GM21717 (cell line): ENCODE measurements at regions not wholly inside any gene's neighbourhood (a gene's known extent, or its start where the extent isn't known, plus 50 kb on each side); places are given as distances from the start of the nearest gene placed in this dataset.

ENCODE experiments used
- ATAC-seq: cut with Tn5 transposase; IDR thresholded peaks from one replicate; pipeline ENCODE4 v1.9.1; 2021; ENCODE audit warnings: mild to moderate bottlenecking, moderate library complexity; ENCODE audit not compliant: unreplicated experiment

DNA sequence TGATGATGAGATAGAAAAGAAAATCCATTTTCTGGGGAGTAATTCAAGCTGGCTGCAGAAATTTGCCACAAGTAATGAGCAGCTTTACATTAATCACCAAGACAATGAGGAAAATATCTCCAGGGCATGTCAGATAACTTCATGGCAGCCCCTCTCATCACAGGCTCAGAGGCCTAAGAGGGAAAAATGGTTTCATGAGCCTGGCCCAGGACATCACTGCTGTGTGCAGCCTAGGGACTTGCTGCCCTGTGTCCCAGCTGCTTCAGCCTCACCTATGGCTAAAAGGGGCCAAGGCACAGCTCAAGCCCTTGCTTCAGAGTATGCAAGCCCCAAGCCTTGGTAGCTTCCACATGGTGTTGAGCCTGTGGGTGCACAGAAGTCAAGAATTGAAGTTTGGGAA is 161.7 kb downstream of the OPA1 start:
- ATAC-seq: no peak

DNA sequence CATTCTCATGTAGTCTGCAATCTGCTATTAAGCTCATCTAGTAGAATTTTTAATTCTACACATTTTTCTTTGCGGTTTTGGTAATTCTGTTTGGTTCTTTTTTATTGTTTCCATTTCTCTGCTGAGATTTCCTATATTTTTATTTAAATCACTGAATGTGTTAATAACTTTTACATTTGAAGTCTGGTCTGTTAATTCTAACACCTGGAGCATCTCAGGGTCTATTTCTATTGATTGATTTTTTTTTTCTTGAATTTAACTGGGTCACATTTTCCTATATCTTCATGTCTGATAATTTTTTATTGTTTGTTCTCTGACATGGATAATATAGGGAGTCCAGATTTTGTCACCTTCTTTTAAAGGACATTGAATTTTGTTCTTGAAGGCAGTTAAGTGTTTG is 163.5 kb downstream of the OPA1 start:
- ATAC-seq: no peak

DNA sequence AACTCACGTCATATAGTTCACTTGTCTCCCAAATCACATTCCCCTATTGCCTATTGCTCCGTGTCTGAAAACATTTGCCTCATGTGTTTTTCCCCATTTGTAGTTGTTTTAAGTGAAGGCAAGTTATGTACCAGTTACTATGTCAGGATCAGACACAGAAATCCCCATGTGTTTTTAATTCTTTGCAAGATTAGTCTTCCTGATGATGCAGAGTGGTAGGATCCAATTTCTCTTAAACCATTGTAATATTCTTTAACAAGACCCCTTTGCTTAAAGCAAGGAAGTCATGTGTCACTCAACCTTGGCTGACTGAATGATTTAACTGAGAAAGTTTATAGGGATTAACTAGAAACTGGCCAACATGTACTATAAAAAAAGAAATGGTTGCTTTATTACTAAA is 164.4 kb downstream of the OPA1 start:
- no peak for ATAC-seq

- no peak for ATAC-seq
Observed at GRCh38 chr3:193761969-193762368, 169.0 kb downstream of the OPA1 start.

GRCh38 chr3:193762657-193763056 is 169.6 kb downstream of the OPA1 start:
- no peak for ATAC-seq

GRCh38 chr3:193764959-193765358 is 172.0 kb downstream of the OPA1 start:
- no peak for ATAC-seq

DNA sequence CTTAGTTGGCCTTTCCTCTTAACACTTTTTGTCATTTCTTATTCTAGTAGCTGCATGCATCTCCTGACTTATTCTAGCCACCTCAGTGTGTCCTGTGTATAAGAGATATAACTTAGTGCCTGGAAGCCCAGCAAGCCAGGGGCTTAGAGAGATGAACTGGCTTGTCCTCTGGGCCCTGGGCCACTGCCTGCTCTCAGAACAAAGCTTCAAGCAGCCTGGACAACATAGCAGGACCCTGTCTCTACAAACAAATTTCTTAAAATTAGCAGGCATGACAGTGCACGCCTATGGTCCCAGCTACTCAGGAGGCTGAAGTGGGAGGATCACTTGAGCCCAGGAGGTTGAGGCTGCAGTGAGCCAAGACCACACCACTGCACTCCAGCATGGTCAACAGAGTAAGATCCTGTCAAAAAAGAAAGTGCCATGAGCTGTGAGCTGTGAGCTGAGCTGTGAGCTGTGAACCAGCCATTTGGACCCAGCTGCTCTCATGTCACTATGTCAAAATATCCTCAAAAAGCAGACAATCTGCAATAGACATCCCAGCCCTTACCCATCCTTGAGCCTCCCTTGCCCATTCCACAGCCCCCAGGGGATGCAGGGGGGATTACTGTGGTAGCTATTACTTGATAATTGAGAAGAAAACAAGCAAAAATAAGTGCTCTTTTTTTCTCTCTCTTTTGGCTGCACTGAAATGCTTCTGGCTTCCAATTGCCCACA is 174.5 kb downstream of the OPA1 start:
- ATAC-seq: no peak

- ATAC-seq: no peak
Observed at GRCh38 chr3:193768070-193768394, 175.0 kb downstream of the OPA1 start.

GRCh38 chr3:193769437-193769836 is 176.4 kb downstream of the OPA1 start:
- ATAC-seq: no peak

GRCh38 chr3:193771011-193771652 is 178.1 kb downstream of the OPA1 start:
- no peak for ATAC-seq

DNA sequence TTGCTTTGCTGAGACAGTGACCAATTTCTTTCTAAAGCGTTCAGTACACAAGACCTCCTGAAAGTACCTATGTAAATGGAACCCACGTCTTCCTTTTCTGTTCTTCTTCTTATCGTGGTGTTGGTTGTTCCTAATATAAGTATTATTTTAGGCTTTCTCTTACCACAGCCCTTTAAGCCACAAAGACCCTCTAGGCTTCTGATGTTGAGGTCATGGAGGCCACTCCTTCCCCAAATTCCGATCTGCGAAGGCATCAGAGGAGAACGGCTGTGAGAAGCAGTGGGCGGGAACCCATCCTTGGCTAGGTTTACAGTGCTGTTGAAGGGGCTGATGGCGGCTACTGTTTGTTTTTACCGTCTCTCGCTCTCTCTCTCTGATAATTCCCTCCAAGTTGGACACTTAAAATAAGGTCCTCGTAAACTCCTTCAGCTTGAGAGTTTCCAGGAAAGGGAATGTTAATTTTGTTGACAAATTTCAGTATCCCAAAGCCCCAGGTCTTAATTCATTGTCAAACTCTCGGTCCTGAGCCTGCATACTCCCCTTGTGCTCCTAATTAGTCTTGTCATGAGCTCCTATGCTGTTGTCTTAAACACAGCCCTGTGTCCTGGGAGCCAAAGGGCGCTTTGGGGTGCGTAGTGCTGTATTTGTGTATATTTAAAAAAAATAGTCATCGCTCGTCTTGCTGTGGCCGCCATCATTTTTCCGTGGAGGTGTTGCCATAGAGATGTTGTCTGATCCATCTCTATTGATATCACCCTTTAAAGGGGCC is 178.8 kb downstream of the OPA1 start:
- no peak for ATAC-seq

GRCh38 chr3:193772422-193772763 is 179.4 kb downstream of the OPA1 start:
- ATAC-seq: no peak

DNA sequence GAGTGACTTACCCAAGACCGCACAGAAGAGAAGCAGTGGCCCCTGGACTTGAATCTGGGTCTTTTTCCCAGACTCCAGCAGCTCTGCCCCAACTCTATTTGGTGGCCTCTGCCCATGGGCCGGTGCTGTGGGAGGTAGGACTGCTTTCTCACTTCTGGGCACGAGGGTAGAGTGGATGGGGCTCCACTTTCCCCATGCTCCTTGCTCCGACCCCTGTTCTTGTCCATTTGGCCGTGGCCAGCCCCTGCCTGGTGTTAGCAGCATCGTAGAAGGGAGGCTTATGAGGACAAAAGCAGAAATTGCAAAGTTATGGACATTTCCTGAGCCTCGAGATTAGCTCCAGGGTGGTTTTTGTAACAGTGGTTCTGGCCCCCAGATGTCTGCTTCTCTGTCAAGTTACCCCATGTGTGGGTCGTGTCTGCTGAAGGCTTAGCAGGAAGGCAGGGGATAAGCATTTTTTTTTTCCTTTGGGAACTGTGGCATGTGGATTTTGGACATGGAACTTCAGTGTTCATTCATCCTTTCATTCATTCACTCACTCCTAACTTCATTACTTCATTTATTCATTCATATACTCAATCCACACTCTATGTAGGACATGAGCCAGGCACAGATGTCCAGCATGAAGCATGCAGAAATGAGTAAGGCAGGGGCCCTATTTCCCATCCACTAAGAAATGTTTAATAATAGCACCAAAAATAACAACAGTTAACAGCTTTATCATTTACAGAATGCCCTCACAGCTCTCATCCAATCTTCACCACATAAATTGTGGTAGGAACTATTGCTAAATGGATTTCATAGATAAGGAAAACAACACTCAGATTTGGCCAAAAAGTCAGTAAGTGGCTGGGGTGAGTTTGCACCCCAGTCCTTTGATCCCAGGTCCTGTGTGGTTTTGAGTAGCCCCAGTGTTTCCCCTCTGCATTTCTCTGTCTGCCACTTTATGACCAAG is 180.5 kb downstream of the OPA1 start:
- no peak for ATAC-seq

GRCh38 chr3:193774272-193774915 is 181.4 kb downstream of the OPA1 start:
- ATAC-seq: no peak

DNA sequence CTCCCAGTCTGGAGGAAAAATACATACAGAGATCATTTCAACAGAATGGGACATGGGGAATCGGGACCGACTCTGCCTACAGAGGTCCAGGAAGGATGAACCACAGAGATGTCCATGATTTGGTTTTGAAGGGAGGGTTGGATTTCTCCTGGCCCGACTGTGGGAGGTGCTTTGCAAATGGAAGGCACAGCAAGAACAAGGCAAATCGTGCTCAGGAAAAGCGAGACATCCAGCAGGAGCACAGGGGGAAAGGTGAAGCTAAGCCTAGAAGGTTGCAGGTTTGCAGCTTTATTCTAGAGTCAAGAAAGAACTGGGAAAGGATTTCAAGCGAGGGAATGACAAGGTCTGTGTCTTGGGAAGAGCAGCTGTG is 181.9 kb downstream of the OPA1 start:
- ATAC-seq: no peak

GRCh38 chr3:193775421-193776077 is 182.5 kb downstream of the OPA1 start:
- ATAC-seq: no peak

DNA sequence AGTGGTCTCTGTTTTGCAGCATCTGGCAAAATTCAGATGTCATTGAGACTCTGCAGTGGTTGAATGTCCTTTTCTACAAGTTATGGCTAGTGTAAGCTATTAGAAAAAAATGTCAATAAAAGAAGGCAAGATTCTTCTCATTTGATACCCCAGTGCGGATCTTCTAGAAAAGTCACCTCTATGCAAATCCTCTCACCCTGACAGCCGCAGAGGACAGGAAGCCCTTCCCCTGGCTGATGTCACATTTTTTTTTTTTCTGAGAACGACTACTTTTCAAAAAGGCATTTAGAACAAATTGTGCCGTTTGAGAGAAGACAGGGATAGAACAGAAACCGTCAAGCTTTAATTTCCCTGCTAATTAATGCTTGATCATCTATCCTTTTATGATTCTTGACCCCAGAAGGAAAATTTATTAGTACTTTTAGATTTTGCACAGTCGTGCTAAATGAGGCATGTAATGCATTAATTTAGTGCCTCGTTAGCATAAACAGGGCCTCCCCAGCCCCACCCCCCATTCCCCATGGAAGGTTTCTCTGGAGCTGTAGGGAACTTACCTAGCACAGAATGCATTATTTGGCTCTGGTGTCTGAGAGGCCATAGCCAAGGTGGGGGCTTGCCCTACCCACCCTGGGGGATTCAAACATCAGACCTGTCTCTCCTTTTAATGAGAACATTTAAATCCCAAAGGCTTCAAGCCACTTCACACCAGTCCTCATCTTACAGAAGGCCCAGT is 183.8 kb downstream of the OPA1 start:
- no peak for ATAC-seq

DNA sequence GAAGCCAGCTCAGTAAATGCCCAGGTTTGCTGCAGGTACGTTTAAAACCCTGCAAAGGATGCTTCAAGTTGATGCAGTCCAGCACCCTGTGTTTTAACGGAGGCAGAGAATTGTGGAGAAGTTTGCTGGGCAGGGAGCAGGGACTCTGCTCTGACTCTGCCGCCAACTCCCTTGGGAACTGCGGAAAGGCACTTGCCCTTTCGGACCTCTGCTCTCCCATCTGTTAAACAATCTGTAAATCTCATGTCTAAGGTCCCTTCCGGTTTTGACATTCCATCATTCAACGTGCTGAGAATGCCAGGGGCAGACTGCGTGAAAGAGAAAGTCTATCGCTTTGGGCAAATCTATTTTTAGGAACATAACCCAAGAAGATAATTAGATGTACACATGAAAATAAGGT is 184.5 kb downstream of the OPA1 start:
- ATAC-seq: no peak

DNA sequence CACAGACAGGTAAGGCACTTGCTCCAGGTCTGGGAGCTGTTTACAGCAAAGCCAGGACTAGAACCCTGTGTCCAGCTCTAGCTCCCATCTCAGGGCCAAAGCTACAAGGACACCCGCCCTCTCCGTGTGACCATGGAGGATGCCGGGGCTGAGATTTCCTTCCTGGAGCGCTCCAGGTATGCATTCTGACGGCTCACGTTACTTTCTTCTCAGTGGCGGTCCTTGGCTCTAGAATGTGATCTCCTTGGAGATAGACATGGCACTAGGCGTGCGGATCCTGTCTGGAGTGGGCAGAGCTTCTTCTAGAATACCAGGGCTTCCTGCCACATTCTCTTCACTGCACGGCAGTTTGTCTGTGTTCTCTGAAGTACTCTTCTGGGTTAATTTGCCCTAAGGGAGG is 185.7 kb downstream of the OPA1 start:
- ATAC-seq: no peak

- no peak for ATAC-seq
Observed at GRCh38 chr3:193779933-193780332, 186.9 kb downstream of the OPA1 start.
